ENCODE measurements at regions not wholly inside any gene's neighbourhood (a gene's known extent, or its start where the extent isn't known, plus 50 kb on each side); places are given as distances from the start of the nearest gene placed in this dataset.

DNA sequence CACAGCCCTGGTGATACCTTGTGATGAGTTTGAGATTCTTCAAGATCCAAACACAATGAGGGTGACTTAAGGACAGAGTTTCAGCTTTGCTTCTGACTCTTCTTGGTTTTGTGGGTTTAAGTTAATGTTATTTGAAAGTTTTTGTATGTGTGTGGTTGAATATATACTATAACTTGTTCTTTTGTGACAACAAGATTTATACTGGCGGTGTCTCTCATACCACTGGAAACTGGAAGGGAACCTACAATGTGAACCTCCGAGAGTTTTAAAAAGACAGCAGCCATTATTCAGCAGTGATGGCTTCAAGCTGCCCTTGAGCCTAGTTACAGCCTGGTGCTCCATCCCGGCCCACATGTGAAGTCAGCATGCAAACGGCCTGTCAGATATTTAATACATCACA lies 87.9 kb upstream of the IGF1 start:
- TF ChIP-seq, protein P1, sequence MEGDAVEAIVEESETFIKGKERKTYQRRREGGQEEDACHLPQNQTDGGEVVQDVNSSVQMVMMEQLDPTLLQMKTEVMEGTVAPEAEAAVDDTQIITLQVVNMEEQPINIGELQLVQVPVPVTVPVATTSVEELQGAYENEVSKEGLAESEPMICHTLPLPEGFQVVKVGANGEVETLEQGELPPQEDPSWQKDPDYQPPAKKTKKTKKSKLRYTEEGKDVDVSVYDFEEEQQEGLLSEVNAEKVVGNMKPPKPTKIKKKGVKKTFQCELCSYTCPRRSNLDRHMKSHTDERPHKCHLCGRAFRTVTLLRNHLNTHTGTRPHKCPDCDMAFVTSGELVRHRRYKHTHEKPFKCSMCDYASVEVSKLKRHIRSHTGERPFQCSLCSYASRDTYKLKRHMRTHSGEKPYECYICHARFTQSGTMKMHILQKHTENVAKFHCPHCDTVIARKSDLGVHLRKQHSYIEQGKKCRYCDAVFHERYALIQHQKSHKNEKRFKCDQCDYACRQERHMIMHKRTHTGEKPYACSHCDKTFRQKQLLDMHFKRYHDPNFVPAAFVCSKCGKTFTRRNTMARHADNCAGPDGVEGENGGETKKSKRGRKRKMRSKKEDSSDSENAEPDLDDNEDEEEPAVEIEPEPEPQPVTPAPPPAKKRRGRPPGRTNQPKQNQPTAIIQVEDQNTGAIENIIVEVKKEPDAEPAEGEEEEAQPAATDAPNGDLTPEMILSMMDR (conservative IDR thresholded peaks at IDR 0.05 in 1 of 2, IDR thresholded peaks at IDR 0.05 in 1 of 2; ENCODE audit: extremely low read depth in 1 of 2, insufficient read depth in 1 of 2, low read depth in 1 of 2, low read length in 2 of 2): no peak
- no peak for TF ChIP-seq EZH2 (IDR thresholded peaks at IDR 0.05; ENCODE audit: borderline replicate concordance, low read length)

Data from mammary epithelial cell (primary cell).